AG20443 (cell line): ENCODE measurements at regions not wholly inside any gene's neighbourhood (a gene's known extent, or its start where the extent isn't known, plus 50 kb on each side); places are given as distances from the start of the nearest gene placed in this dataset.
A peak's percentile ranks its signal among the peaks of the same experiment; 100 is the strongest.
"Not testable (repeated sequence)": the region's sequence is repeated elsewhere in the genome, so short reads cannot be mapped to it uniquely, and the experiment has no call there.

Source experiments
- DNase-seq: peaks from one replicate; pipeline ENCODE4 v3.0.0; 2012; ENCODE audit warnings: low spot score, mixed read lengths

- DNase-seq: no peak
Measured at GRCh38 chr6:115873901-115874300, 186.8 kb downstream of the FRK start.

- no peak for DNase-seq
Measured at GRCh38 chr6:115870464-115870863, 190.2 kb downstream of the FRK start.

- DNase-seq: no peak
Measured at GRCh38 chr6:115865914-115866313, 194.8 kb downstream of the FRK start.

DNA sequence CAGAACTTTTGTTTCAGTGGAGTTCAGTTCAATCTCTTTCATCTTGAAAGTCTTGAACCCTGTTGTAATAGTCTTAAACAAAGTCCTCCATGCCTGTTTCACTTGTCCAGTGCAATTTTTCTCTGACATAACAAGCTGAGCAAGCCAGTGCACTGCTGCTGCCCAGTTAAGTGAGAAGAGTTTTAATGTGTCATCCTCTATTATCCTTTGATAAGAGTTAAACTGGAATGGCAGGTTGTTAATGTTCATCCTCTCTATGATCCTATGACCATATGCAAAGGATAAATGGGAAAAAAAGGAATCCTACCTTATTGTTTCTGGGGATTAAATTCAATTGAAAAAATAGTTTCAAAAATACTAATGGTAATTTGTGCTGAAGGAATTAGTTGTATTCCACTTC, 197.5 kb downstream of the FRK start:
- no peak for DNase-seq

GRCh38 chr6:115861658-115862057, 199.0 kb downstream of the FRK start:
- not testable (repeated sequence) for DNase-seq

GRCh38 chr6:115859577-115859976, 201.1 kb downstream of the FRK start:
- DNase-seq: not testable (repeated sequence)

DNA sequence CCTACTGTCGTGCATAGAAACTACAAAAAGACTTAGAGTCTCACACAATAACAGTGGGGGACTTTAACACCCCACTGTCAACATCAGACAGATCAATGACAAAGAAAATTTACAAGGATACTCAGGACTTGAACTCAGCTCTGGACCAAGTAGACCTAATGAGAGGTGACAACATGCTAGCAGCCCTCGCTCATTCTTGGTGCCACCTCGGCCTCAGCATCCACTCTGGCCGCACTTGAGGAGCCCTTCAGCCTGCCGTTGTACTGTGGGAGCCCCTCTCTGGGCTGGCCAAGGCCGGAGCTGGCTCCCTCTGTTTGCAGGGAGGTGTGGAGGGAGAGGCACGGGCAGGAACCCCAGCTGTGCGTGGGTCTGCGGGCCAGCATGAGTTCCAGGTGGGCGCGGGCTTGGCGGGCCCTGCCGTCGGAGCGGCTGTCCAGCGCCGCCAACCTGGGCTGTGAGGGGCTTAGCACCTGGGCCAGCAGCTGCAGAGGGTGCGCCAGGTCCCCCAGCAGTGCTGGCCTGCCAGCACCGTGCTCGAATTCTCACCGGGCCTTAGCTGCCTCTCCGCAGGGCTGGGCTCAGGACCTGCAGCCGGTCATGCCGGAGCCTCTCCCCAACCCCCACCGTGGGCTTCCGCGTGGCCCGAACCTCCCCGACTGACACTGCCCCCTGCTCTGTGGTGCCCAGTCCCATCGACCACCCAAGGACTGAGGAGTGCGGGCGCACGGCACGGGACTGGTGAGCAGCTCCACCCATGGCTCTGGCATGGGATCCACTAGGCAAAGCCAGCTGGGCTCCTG, 205.6 kb downstream of the FRK start:
- DNase-seq: no peak

DNA sequence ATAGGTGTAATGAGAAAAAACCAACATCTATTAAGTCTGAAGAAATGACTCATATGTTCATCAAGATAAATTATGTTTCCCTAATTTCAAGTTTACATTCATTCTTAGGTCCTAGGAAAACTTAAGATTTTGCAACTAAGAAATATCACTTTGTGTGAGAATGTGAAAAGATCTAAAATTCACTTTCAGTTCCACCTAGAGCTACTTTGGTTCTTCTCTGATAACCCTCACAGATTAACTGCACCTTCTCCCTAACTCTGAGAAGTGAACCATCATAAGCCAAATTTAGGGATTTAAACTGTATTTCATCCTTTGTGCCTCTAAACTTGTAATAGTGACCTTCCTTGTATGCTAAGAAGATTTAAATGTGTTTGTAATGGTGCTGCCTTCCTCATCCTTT, 213.0 kb downstream of the FRK start:
- no peak for DNase-seq

- no peak for DNase-seq
Measured at GRCh38 chr6:115843945-115844344, 216.7 kb downstream of the FRK start.

DNA sequence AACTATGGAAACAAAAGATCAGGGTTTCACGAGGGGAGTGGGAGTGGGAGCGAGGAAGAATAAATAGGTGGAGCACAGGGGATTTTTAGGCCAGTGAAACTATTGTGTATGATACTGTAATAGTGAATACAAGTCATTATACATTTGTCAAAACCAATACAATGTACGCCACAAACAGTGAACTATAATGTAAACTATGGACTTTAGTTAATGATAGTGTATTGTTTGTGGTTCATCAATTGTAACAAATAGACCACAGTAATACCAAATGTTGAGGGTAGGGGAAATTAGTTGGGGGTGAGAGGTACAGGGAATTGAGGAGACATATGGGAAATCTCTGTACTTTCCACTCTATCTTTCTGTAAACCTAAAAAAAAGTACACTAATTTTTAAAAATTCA, 218.4 kb downstream of the FRK start:
- no peak for DNase-seq

- DNase-seq: no peak
Measured at GRCh38 chr6:115839583-115840181, 221.0 kb downstream of the FRK start.

- peak; percentile 46 for DNase-seq
Measured at GRCh38 chr6:115838763-115839401, 221.8 kb downstream of the FRK start.

DNA sequence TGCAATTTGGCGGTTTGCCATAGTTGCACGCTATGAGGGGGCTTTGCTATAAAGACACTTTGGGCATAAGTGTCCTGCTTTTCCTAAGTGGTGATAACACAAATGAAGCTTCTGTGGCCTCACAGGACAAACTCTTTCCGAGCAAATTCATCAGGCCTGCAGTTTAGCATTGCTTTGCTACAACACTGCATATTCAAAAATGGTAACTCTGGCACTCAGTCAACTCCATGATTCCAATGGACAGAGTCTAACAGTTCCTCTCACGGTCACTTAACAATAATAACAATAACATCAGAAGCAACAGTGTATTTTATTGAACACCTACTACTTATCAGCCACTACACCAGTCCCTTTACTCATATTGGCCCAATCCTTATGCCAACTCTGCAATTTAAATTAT, 222.5 kb downstream of the FRK start:
- DNase-seq: no peak

DNA sequence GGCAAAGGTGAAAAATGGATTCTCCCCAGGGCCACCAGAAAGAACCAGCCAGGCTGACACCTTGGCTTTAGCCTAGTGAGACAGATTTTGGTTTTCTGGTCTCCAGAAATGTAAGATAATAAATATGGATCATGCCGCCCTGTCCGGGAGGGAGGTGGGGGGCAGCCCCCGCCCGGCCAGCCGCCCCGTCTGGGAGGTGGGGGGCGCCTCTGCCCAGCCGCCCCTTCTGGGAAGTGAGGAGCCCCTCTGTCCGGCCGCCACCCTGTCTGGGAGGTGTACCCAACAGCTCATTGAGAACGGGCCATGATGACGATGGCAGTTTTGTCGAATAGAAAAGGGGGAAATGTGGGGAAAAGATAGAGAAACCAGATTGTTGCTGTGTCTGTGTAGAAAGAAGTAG, 224.3 kb downstream of the FRK start:
- not testable (repeated sequence) for DNase-seq

- DNase-seq: no peak
Measured at GRCh38 chr6:115835314-115835713, 225.4 kb downstream of the FRK start.

- DNase-seq: not testable (repeated sequence)
Measured at GRCh38 chr6:115834542-115834941, 226.1 kb downstream of the FRK start.

DNA sequence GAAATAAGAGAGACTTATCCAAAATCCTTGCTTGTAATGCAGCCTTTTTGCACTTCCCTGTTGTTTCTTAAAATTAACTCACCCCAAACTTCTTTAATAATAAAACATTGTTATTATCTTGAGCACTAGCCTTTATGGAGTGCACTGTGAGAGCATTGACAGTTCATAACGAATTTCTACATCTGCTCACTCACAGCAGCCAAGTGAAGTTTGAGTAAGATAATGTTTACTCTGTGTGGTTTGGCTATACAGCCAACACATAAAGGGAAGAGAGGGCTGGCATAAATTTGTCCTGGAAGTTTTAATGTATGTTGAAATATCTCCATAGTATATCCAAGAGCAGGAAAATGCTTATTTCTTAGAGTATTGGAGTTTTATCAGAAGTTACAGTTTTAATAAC, 227.9 kb downstream of the FRK start:
- DNase-seq: no peak

DNA sequence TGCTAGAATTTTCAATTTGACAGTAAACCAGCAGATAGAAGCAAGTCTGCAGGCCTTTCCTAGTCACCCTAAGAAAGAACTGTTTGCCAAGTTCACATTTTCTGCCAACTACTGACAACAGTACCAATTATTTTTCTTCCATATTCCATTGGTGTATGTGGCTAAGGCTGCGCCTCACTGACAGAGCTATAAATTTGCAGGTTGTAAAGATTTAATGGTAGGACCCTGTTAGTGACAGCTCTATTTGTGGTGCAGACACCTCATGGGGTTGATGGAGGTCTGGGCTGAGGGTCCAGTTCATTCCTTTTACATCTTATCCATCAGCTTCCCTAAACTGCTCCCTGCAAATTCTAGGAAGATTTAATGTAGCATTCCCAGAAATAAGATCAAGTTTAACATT, 228.5 kb downstream of the FRK start:
- DNase-seq: no peak

- no peak for DNase-seq
Measured at GRCh38 chr6:115830895-115831294, 229.8 kb downstream of the FRK start.

GRCh38 chr6:115821798-115822197, 238.9 kb downstream of the FRK start:
- no peak for DNase-seq

DNA sequence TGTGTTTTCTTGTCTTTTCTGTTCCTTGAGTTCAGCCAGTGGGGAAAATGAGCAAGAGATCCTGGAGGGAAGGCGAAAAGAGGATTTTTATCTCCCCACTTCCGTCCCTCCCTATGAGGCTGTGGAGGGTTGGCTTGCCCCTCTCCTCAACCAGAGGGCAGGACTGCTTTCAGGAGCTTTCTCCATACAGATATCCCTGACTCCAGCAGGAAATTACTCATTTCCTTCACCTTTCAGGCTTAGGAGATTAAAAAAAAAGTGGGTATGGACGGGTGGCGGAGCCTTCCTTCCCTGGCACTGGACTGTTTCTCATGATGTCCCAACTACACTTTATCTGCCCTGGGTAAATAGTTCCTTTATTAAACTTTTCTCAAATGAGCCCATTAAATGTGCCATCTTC, 241.2 kb downstream of the FRK start:
- no peak for DNase-seq

DNA sequence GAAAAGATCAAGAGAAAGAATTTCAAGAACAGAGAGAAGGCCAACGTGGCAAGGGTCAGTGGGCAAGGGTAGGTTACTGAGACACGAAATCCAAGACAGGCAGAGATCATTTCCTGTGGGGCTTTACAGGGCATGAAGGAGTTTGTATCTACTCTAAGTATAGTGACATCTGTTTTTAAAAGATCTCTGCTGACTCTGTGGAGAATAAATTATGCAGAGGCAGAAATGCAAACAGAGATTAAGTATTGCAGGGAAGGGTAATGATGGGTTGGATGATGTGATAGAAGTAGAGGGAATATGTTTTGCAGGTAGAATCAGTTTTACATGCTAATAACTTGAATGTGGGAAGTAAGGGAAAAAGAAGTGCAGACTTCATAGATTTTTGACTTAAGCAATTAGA, 243.5 kb downstream of the FRK start:
- no peak for DNase-seq

GRCh38 chr6:115814907-115815306, 245.8 kb downstream of the FRK start:
- no peak for DNase-seq
